NB4 (cell line): ENCODE measurements at regions not wholly inside any gene's neighbourhood (a gene's known extent, or its start where the extent isn't known, plus 50 kb on each side); places are given as distances from the start of the nearest gene placed in this dataset.

Source experiments
- CTCF ChIP-seq: IDR thresholded peaks from one replicate; pipeline ENCODE4 v1.5.1; 2012; ENCODE audit warnings: low read depth, low read length
- POLR2A ChIP-seq: IDR thresholded peaks from 2 replicates; pipeline ENCODE4 v1.6.1; 2011; ENCODE audit warnings: mild to moderate bottlenecking; ENCODE audit not compliant: insufficient read length; ENCODE audit errors: extremely low read depth

DNA sequence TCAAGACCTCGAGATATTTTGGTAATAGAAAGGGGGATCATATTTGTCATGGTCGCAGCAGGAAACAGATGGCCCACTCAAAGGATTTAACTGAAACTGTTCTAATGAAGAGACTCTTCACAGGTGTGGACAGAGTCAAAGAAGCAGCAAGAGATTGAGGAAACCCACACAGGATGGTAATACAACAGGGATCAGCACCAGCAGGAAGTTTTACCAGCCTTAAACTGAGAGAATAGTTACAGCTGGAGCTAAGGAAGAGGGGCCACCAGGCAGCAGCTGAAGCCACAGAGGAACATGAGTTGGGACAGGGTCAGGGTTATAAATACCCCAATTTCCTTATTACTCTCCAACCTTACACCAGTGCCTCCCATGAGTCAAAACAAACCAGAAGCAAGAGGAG lies 131.8 kb upstream of the UBE2E2 start:
- TF ChIP-seq CTCF (no peak), POLR2A (no peak)
